Peyer's patch (tissue), 4 donors: ENCODE measurements at regions not wholly inside any gene's neighbourhood (a gene's known extent, or its start where the extent isn't known, plus 50 kb on each side); places are given as distances from the start of the nearest gene placed in this dataset.

ENCODE experiments used
- POLR2A ChIP-seq, 2 donors: fragments of 450-650 bp; IDR thresholded peaks; one replicate each; pipeline ENCODE4 v1.5.1; 2017; ENCODE audit warnings: antibody characterized with exemption in 2 of 2, mild to moderate bottlenecking in 2 of 2, moderate library complexity in 2 of 2
- TF ChIP-seq, protein P1 (sequence below), 6 experiments: fragments of 450-650 bp in 4 of 6; fragments of 200-600 bp in 2 of 6; sonication (generic) in 1 of 6; IDR thresholded peaks; one replicate each; pipeline ENCODE4 v1.5.1; 2017 to 2019; ENCODE audit warnings: antibody characterized with exemption in 6 of 6, mild to moderate bottlenecking in 3 of 6, moderate library complexity in 1 of 6

DNA sequence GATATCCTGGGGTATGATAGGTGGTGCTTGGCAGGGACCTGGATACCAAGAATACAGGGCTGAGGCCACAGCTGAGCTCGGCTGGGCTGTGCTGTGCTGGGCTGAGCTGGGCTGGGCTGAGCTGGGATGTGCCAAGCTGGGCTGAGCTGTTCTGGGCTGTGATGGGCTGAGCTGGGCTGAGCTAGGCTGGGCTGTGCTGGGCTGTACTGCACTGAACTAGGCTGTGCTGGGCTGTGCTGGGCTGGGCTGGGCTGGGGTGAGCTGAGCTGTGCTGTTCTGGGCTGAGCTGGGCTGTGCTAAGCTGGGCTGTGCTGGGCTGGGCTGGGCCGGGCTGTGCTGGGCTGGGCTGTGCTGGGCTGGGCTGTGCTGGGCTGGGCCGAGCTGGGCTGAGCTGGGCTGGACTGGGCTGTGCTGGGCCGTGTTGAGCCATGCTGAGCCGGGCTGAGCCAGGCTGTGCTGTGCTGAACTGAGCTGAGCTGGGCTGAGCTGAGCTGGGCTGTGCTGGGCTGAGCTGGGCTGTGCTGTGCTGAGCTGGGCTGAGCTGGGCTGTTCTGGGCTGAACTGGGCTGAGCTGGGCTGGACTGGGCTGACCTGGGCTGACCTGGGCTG is 94.7 kb upstream of the ACTRT2 start:
- TF ChIP-seq, protein P1, sequence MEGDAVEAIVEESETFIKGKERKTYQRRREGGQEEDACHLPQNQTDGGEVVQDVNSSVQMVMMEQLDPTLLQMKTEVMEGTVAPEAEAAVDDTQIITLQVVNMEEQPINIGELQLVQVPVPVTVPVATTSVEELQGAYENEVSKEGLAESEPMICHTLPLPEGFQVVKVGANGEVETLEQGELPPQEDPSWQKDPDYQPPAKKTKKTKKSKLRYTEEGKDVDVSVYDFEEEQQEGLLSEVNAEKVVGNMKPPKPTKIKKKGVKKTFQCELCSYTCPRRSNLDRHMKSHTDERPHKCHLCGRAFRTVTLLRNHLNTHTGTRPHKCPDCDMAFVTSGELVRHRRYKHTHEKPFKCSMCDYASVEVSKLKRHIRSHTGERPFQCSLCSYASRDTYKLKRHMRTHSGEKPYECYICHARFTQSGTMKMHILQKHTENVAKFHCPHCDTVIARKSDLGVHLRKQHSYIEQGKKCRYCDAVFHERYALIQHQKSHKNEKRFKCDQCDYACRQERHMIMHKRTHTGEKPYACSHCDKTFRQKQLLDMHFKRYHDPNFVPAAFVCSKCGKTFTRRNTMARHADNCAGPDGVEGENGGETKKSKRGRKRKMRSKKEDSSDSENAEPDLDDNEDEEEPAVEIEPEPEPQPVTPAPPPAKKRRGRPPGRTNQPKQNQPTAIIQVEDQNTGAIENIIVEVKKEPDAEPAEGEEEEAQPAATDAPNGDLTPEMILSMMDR (IDR thresholded peaks at IDR 0.05), result no peak
- TF ChIP-seq POLR2A (IDR thresholded peaks at IDR 0.05), result no peak
